ENCODE measurements at regions not wholly inside any gene's neighbourhood (a gene's known extent, or its start where the extent isn't known, plus 50 kb on each side); places are given as distances from the start of the nearest gene placed in this dataset.

DNA sequence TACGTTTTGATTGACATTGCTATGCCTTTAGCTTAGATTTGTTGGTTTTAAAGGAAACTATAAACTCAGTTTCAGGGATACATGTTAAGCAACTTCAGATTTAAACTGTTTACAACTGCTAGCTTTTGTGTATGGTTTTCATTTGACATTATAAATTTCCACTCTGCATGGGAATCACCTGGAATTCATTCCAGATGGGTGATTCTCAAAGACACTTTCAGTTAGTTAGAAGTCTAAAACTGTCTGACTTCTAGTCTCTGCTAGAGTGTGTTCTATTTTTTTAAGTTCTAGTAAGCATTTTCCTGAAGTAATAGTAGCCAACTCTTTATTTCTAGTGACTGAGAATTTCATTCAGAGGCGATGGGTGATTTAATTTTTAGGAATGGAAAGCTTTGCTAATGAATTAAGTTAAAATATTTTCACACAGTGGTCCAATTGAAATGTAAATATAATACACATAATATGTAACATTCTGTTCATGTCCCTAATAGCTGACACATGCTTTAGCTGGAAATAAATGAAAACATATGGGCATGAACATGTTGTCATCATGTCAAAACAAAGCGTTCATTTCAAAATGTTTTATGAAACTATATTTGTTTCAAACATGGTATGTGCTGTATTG is 58.3 kb upstream of the CSNK1A1L start:
- CTCF ChIA-PET: no interaction called here
- Histone ChIP-seq H3K27me3 (ENCODE audit: insufficient read depth, low read length) (no peaks in the 10 kb centered on the region), H3K9me3 (ENCODE audit: control insufficient read depth in 1 of 2, insufficient read depth in 1 of 2, low read depth in 1 of 2, low read length in 2 of 2) (no peaks in the 10 kb centered on the region), H2AFZ (ENCODE audit: low read depth, low read length, poor library complexity, severe bottlenecking) (no peak overlapping the region), H4K20me1 (ENCODE audit: insufficient read depth) (no peaks in the 10 kb centered on the region), H3K36me3 (ENCODE audit: control insufficient read depth in 1 of 2, insufficient read depth in 2 of 2, low read length in 2 of 2) (no peaks in the 10 kb centered on the region), H3K4me2 (ENCODE audit: low read length) (no peak overlapping the region), H3K4me3 (replicated peaks in 1 of 2; ENCODE audit: low read depth in 1 of 2, low read length in 2 of 2) (no peak overlapping the region), H3K27ac (ENCODE audit: low read depth, low read length) (no peak overlapping the region), H3K79me2 (ENCODE audit: insufficient read depth, low read length) (no peaks in the 10 kb centered on the region), H3K4me1 (ENCODE audit: control insufficient read depth in 1 of 2, insufficient read depth in 2 of 2, low read length in 2 of 2) (no peaks in the 10 kb centered on the region), H3K9me2 (ENCODE audit: insufficient read depth) (no peaks in the 10 kb centered on the region), H3K9ac (ENCODE audit: low read length) (no peak overlapping the region)
- BruUV-seq (replicated peaks): no TSS peak
- no peak for ATAC-seq
- RAD21 ChIA-PET (ENCODE audit: low non-redundant PET in 1 of 2, low total read pairs in 2 of 2, uncharacterized antibody in 2 of 2, unreplicated experiment in 2 of 2): no interaction called here
- POLR2A ChIA-PET: no interaction called here
- TF ChIP-seq POLR2A (IDR thresholded peaks at IDR 0.05; ENCODE audit: borderline replicate concordance, extremely low read depth, insufficient read depth, insufficient read length): no peak
- no peak for TF ChIP-seq JUND (IDR thresholded peaks at IDR 0.05)
- TF ChIP-seq ZFX (IDR thresholded peaks at IDR 0.05): no peak
- TF ChIP-seq EZH2phosphoT487 (IDR thresholded peaks at IDR 0.05; ENCODE audit: borderline replicate concordance): no peak
- TF ChIP-seq SP1 (IDR thresholded peaks at IDR 0.05; ENCODE audit: low read depth): no peak
- TF ChIP-seq, protein P1, sequence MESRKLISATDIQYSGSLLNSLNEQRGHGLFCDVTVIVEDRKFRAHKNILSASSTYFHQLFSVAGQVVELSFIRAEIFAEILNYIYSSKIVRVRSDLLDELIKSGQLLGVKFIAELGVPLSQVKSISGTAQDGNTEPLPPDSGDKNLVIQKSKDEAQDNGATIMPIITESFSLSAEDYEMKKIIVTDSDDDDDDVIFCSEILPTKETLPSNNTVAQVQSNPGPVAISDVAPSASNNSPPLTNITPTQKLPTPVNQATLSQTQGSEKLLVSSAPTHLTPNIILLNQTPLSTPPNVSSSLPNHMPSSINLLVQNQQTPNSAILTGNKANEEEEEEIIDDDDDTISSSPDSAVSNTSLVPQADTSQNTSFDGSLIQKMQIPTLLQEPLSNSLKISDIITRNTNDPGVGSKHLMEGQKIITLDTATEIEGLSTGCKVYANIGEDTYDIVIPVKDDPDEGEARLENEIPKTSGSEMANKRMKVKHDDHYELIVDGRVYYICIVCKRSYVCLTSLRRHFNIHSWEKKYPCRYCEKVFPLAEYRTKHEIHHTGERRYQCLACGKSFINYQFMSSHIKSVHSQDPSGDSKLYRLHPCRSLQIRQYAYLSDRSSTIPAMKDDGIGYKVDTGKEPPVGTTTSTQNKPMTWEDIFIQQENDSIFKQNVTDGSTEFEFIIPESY (IDR thresholded peaks at IDR 0.05; ENCODE audit: extremely low read depth, insufficient replicate concordance, low read length): no peak
- TF ChIP-seq, protein P2, sequence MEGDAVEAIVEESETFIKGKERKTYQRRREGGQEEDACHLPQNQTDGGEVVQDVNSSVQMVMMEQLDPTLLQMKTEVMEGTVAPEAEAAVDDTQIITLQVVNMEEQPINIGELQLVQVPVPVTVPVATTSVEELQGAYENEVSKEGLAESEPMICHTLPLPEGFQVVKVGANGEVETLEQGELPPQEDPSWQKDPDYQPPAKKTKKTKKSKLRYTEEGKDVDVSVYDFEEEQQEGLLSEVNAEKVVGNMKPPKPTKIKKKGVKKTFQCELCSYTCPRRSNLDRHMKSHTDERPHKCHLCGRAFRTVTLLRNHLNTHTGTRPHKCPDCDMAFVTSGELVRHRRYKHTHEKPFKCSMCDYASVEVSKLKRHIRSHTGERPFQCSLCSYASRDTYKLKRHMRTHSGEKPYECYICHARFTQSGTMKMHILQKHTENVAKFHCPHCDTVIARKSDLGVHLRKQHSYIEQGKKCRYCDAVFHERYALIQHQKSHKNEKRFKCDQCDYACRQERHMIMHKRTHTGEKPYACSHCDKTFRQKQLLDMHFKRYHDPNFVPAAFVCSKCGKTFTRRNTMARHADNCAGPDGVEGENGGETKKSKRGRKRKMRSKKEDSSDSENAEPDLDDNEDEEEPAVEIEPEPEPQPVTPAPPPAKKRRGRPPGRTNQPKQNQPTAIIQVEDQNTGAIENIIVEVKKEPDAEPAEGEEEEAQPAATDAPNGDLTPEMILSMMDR (IDR thresholded peaks at IDR 0.05 in 2 of 3, conservative IDR thresholded peaks at IDR 0.05 in 1 of 3; ENCODE audit: borderline replicate concordance in 1 of 3, insufficient read depth in 1 of 3, low read depth in 2 of 3, low read length in 2 of 3): no peak
- TF ChIP-seq, protein P3, sequence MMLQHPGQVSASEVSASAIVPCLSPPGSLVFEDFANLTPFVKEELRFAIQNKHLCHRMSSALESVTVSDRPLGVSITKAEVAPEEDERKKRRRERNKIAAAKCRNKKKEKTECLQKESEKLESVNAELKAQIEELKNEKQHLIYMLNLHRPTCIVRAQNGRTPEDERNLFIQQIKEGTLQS (IDR thresholded peaks at IDR 0.05): no peak
- no peak for DNase-seq (ENCODE audit: low read depth, low spot score)
- intact Hi-C loops (cut with micrococcal nuclease): no loop called here

All from HCT116 (cell line).